EH (cell line): ENCODE measurements at regions not wholly inside any gene's neighbourhood (a gene's known extent, or its start where the extent isn't known, plus 50 kb on each side); places are given as distances from the start of the nearest gene placed in this dataset.

Source experiments
- DNase-seq: peaks from one replicate; pipeline ENCODE4 v3.0.0-alpha.2; 2015; ENCODE audit warnings: low read depth

GRCh38 chr18:28406533-28406932 lies 229.6 kb upstream of the CDH2 start:
- DNase-seq: no peak

GRCh38 chr18:28404694-28405093 lies 227.8 kb upstream of the CDH2 start:
- DNase-seq: no peak

GRCh38 chr18:28399781-28400362 lies 222.9 kb upstream of the CDH2 start:
- no peak for DNase-seq

- DNase-seq: no peak
Measured at GRCh38 chr18:28398471-28398870, 221.5 kb upstream of the CDH2 start.

- DNase-seq: no peak
Measured at GRCh38 chr18:28390022-28390421, 213.1 kb upstream of the CDH2 start.

GRCh38 chr18:28382215-28382879 lies 205.4 kb upstream of the CDH2 start:
- DNase-seq: no peak

- peak; percentile 2 for DNase-seq
Measured at GRCh38 chr18:28372186-28372585, 195.3 kb upstream of the CDH2 start.

GRCh38 chr18:28366676-28367075 lies 189.7 kb upstream of the CDH2 start:
- no peak for DNase-seq

GRCh38 chr18:28365411-28365831 lies 188.5 kb upstream of the CDH2 start:
- peak; percentile 13 for DNase-seq

GRCh38 chr18:28363124-28363523 lies 186.2 kb upstream of the CDH2 start:
- DNase-seq: no peak

GRCh38 chr18:28359176-28359575 lies 182.2 kb upstream of the CDH2 start:
- no peak for DNase-seq

GRCh38 chr18:28357766-28358401 lies 181.0 kb upstream of the CDH2 start:
- DNase-seq: peak; percentile 0

- no peak for DNase-seq
Measured at GRCh38 chr18:28350821-28351220, 173.9 kb upstream of the CDH2 start.

- no peak for DNase-seq
Measured at GRCh38 chr18:28342231-28342630, 165.3 kb upstream of the CDH2 start.

- no peak for DNase-seq
Measured at GRCh38 chr18:28338316-28338715, 161.4 kb upstream of the CDH2 start.

- DNase-seq: no peak
Measured at GRCh38 chr18:28334516-28334915, 157.6 kb upstream of the CDH2 start.

GRCh38 chr18:28332071-28332470 lies 155.1 kb upstream of the CDH2 start:
- DNase-seq: no peak

- DNase-seq: no peak
Measured at GRCh38 chr18:28331551-28331950, 154.6 kb upstream of the CDH2 start.

GRCh38 chr18:28313602-28314001 lies 136.7 kb upstream of the CDH2 start:
- no peak for DNase-seq

GRCh38 chr18:28288784-28289183 lies 111.9 kb upstream of the CDH2 start:
- no peak for DNase-seq

GRCh38 chr18:28287146-28287545 lies 110.2 kb upstream of the CDH2 start:
- DNase-seq: no peak

GRCh38 chr18:28284132-28284531 lies 107.2 kb upstream of the CDH2 start:
- peak; percentile 55 for DNase-seq

- DNase-seq: no peak
Measured at GRCh38 chr18:28281400-28281799, 104.5 kb upstream of the CDH2 start.

GRCh38 chr18:28269750-28270149 lies 92.8 kb upstream of the CDH2 start:
- DNase-seq: no peak
